Lower leg skin (tissue), 3 donors: ENCODE measurements at regions not wholly inside any gene's neighbourhood (a gene's known extent, or its start where the extent isn't known, plus 50 kb on each side); places are given as distances from the start of the nearest gene placed in this dataset.

Experiments used
- CTCF ChIP-seq, 3 donors: fragments of 450-650 bp; IDR thresholded peaks; one replicate each; pipeline ENCODE4 v1.5.1; 2016; ENCODE audit warnings: antibody characterized with exemption in 3 of 3, mild to moderate bottlenecking in 3 of 3, moderate library complexity in 2 of 3
- POLR2A ChIP-seq, 2 donors: fragments of 450-650 bp; IDR thresholded peaks; one replicate each; pipeline ENCODE4 v1.6.1; 2016 to 2017; ENCODE audit warnings: antibody characterized with exemption in 2 of 2, mild to moderate bottlenecking in 1 of 2, moderate library complexity in 1 of 2

- TF ChIP-seq CTCF (IDR thresholded peaks at IDR 0.05) (no peak), POLR2A (IDR thresholded peaks at IDR 0.05) (no peak)
Observed at GRCh38 chr1:87273291-87273690, 55.4 kb upstream of the LMO4 start.
